ENCODE measurements at regions not wholly inside any gene's neighbourhood (a gene's known extent, or its start where the extent isn't known, plus 50 kb on each side); places are given as distances from the start of the nearest gene placed in this dataset.

GRCh38 chr18:78928076-78928475 lies 51.5 kb upstream of the SALL3 start (continued):
- TF ChIP-seq HMGXB3 (CRISPR knock-in tag; IDR thresholded peaks at IDR 0.05; ENCODE audit: borderline replicate concordance) (no peak), MEIS1 (CRISPR knock-in tag; IDR thresholded peaks at IDR 0.05; ENCODE audit: borderline replicate concordance) (no peak), RFXANK (CRISPR knock-in tag; IDR thresholded peaks at IDR 0.05) (no peak)

GRCh38 chr18:78929516-78929915 lies 50.1 kb upstream of the SALL3 start:
- DNase-seq (ENCODE audit: low spot score) = no peak
- TF ChIP-seq ZNF841 (CRISPR knock-in tag; IDR thresholded peaks at IDR 0.05; ENCODE audit: borderline replicate concordance) = no peak
- no peaks in the 10 kb centered on the region for H3K79me2 ChIP-seq (ENCODE audit: insufficient read depth, low read length)

More at GRCh38 chr18:78929516-78929915, 50.1 kb upstream of the SALL3 start:
- 47% methylated on average over 15 of the region's 15 CpGs for WGBS (ENCODE audit: low lambda C conversion rate)
- Histone ChIP-seq H3K27ac (ENCODE audit: extremely low read length, insufficient read depth, low read length) (no peak overlapping the region), H3K9me3 (ENCODE audit: low read length) (no peaks in the 10 kb centered on the region), H3K27me3 (ENCODE audit: control insufficient read depth in 1 of 2, insufficient read depth in 2 of 2, low read length in 2 of 2) (peaks cover 4 to 69% of the 10 kb centered on the region in 2 experiments; a peak in 4 of 5 replicates), H4K20me1 (ENCODE audit: insufficient read depth, low read length) (no peaks in the 10 kb centered on the region), H3K4me1 (ENCODE audit: insufficient read depth, low read length) (no peaks in the 10 kb centered on the region), H2AFZ (ENCODE audit: low read length) (no peak overlapping the region), H3K4me2 (ENCODE audit: low read depth, low read length) (no peak overlapping the region), H3K36me3 (replicated peaks in 1 of 2; ENCODE audit: control insufficient read depth in 1 of 2, insufficient read depth in 2 of 2, low read length in 2 of 2) (no peaks in the 10 kb centered on the region), H3K9ac (ENCODE audit: insufficient read depth, low read depth, low read length) (no peak overlapping the region), H3K4me3 (replicated peaks in 1 of 3; ENCODE audit: insufficient read depth in 1 of 3, low read depth in 2 of 3, low read length in 3 of 3) (no peak overlapping the region)
- in situ Hi-C loops (cut with HindIII; ENCODE audit: extremely low pct_ligation_motif_present, low pct_unique_long_range_greater_than_20kb) = no loop called here
- no TSS peak for BruUV-seq (replicated peaks)
- FAIRE-seq (no peak), ATAC-seq (no peak)
- intact Hi-C loops (cut with micrococcal nuclease; ENCODE audit: unreplicated experiment) = no loop called here
- CTCF ChIA-PET (ENCODE audit: low intra/inter-chr PET ratio, low total read pairs) = no interaction called here
- POLR2A ChIA-PET = no interaction called here

Small RNAs in the stretch of these regions (small RNA-seq; reads per million reads assigned to genes)
- gene RF00019 (ENCODE audit: insufficient read depth in 2 of 3, insufficient read length in 3 of 3, low read depth in 2 of 3, low replicate concordance in 1 of 3) (0 reads per million in 3 experiments), gene RF00402 (ENCODE audit: insufficient read depth in 2 of 3, insufficient read length in 3 of 3, low read depth in 2 of 3, low replicate concordance in 1 of 3) (0 reads per million in 3 experiments), gene RNA5SP461 (ENCODE audit: insufficient read depth in 2 of 3, insufficient read length in 3 of 3, low read depth in 2 of 3, low replicate concordance in 1 of 3) (0 reads per million in 3 experiments), gene RNU6-655P (ENCODE audit: insufficient read depth in 2 of 3, insufficient read length in 3 of 3, low read depth in 2 of 3, low replicate concordance in 1 of 3) (0 reads per million in 3 experiments)

Data from HepG2 (cell line).